ENCODE measurements at regions not wholly inside any gene's neighbourhood (a gene's known extent, or its start where the extent isn't known, plus 50 kb on each side); places are given as distances from the start of the nearest gene placed in this dataset.
"Not testable (repeated sequence)": the region's sequence is repeated elsewhere in the genome, so short reads cannot be mapped to it uniquely, and the experiment has no call there.

GRCh38 chr10:6794841-6795240 lies 214.8 kb upstream of the PRKCQ start:
- TF ChIP-seq CTCF (IDR thresholded peaks at IDR 0.05; ENCODE audit: extremely low read depth in 1 of 2, insufficient read depth in 1 of 2, low read depth in 1 of 2, low read length in 2 of 2); EZH2 (IDR thresholded peaks at IDR 0.05; ENCODE audit: borderline replicate concordance, low read depth, low read length, severe bottlenecking); MYC (IDR thresholded peaks at IDR 0.05; ENCODE audit: low read depth, low read length); POLR2A (IDR thresholded peaks at IDR 0.05; ENCODE audit: low read depth, low read length): not testable (repeated sequence)
